Heart left ventricle (tissue), 13 donors: ENCODE measurements at regions not wholly inside any gene's neighbourhood (a gene's known extent, or its start where the extent isn't known, plus 50 kb on each side); places are given as distances from the start of the nearest gene placed in this dataset.

Experiments used
- POLR2A ChIP-seq, 2 donors: fragments of 450-650 bp; IDR thresholded peaks; one replicate each; pipeline ENCODE4 v1.6.1; 2017; ENCODE audit warnings: antibody characterized with exemption in 2 of 2, mild to moderate bottlenecking in 2 of 2, moderate library complexity in 2 of 2
- TF ChIP-seq, protein P1 (sequence below), 12 donors: fragments of 200-600 bp; sonication (generic) in 4 of 12; IDR thresholded peaks; one replicate each; pipeline versions ENCODE4 v1.5.0 to v1.8.0; 2018 to 2022; ENCODE audit warnings: antibody characterized with exemption in 12 of 12, mild to moderate bottlenecking in 5 of 12
- donor health status: ischemic (EF 13 %, LVEDD 7.1; RV severe dilation, severe dysfunction).
- donor health status: DM: no; HTN: yes; CAD: no.
- donor health status: DM: no; HTN: no; CAD: no.
- donor health status: ischemic (EF 25% LVEDD 6.9; RV normal size, moderate dysfunction).
- donor health status: ischemic (EF 25% LVEDD 5.7; RV mildly dilated, moderate dysfunction).
- donor health status: ischemic (EF 35%, LVEDD 5.7; RV mildly dilated, moderate dysfunction).
- donor health status: nonischemic (EF 11% LVEDD 7.7; RV severe dilation, severe dysfunction).
- donor health status: DM: yes; HTN: yes; CAD: no.
- donor health status: PGD.
- donor health status: ischemic (EF 29% LVEDD 5.4; RV normal size, mild dysfunction).
- donor health status: nonischemic (EF 23%, LVEDD 6.1; RV moderate dilation, normal function).

DNA sequence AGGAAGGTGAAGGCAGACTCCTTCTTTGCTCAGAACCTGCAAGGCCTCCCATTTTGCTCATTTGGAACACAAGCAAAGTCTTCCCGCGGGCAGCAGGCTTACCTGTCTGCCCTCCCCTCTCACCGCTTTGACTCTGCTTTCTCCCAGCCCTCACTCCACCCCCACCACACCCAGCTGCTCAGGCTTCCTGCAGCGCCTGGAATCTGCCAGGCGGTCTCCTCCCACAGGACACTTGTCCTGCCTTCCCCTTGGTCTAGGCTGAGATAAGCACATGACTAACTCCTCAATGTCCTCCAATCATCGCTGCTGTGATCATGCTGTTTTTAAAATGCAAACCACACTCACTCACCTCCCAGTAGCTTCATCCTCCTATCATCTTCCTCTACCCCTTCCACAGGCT is 430.0 kb downstream of the ZNF516 start:
- TF ChIP-seq, protein P1, sequence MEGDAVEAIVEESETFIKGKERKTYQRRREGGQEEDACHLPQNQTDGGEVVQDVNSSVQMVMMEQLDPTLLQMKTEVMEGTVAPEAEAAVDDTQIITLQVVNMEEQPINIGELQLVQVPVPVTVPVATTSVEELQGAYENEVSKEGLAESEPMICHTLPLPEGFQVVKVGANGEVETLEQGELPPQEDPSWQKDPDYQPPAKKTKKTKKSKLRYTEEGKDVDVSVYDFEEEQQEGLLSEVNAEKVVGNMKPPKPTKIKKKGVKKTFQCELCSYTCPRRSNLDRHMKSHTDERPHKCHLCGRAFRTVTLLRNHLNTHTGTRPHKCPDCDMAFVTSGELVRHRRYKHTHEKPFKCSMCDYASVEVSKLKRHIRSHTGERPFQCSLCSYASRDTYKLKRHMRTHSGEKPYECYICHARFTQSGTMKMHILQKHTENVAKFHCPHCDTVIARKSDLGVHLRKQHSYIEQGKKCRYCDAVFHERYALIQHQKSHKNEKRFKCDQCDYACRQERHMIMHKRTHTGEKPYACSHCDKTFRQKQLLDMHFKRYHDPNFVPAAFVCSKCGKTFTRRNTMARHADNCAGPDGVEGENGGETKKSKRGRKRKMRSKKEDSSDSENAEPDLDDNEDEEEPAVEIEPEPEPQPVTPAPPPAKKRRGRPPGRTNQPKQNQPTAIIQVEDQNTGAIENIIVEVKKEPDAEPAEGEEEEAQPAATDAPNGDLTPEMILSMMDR (IDR thresholded peaks at IDR 0.05), result no peak
- TF ChIP-seq POLR2A (IDR thresholded peaks at IDR 0.05), result no peak
